Gastroesophageal sphincter (tissue), 4 donors: ENCODE measurements at regions not wholly inside any gene's neighbourhood (a gene's known extent, or its start where the extent isn't known, plus 50 kb on each side); places are given as distances from the start of the nearest gene placed in this dataset.
"Not testable (repeated sequence)": the region's sequence is repeated elsewhere in the genome, so short reads cannot be mapped to it uniquely, and the experiment has no call there.

ENCODE experiments used
- ATAC-seq: fragments of 150-250 bp; one replicate; pipeline ENCODE4 v1.9.1; 2016; ENCODE audit warnings: mild to moderate bottlenecking, moderate library complexity
- H3K27ac ChIP-seq, 4 donors: fragments of 200-600 bp; sonication (generic) in 3 of 4; 1 replicate in 3 of 4; 2 replicates in 1 of 4; pipeline ENCODE4 v1.5.1; 2016 to 2019
- H3K27me3 ChIP-seq: fragments of 200-600 bp; sonication (generic); one replicate; pipeline ENCODE4 v1.5.1; 2019
- H3K36me3 ChIP-seq, 2 donors: fragments of 200-600 bp; sonication (generic); one replicate each; pipeline ENCODE4 v1.5.1; 2019; ENCODE audit warnings: control low read depth in 1 of 2
- H3K4me1 ChIP-seq, 3 donors: fragments of 200-600 bp; sonication (generic); 1 replicate in 2 of 3; 2 replicates in 1 of 3; pipeline ENCODE4 v1.5.1; 2016 to 2019; ENCODE audit warnings: control low read depth in 2 of 3
- H3K4me3 ChIP-seq, 2 donors: fragments of 200-600 bp; sonication (generic); one replicate each; pipeline ENCODE4 v1.5.1; 2019; ENCODE audit warnings: mild to moderate bottlenecking in 1 of 2, moderate library complexity in 1 of 2
- H3K9me3 ChIP-seq, 3 donors: fragments of 200-600 bp; sonication (generic); one replicate each; pipeline ENCODE4 v1.5.1; 2017 to 2019; ENCODE audit warnings: control low read depth in 2 of 3
- EP300 ChIP-seq: sonication (generic); formaldehyde crosslinking; IDR thresholded peaks from one replicate; pipeline ENCODE4 v1.6.1; 2017; ENCODE audit warnings: antibody characterized with exemption, mild to moderate bottlenecking
- POLR2A ChIP-seq, 2 donors: fragments of 450-650 bp; IDR thresholded peaks; one replicate each; pipeline ENCODE4 v1.6.1; 2017; ENCODE audit warnings: antibody characterized with exemption in 2 of 2, mild to moderate bottlenecking in 2 of 2, moderate library complexity in 1 of 2
- POLR2AphosphoS5 ChIP-seq: sonication (generic); formaldehyde crosslinking; IDR thresholded peaks from one replicate; pipeline ENCODE4 v1.6.1; 2017; ENCODE audit warnings: antibody characterized with exemption
- WGBS, 2 donors: methylation state at CpG; one replicate each; pipeline ENCODE4 v1.1.5; 2018; ENCODE audit warnings: low coverage in 1 of 2; 5-methylcytosine and 5-hydroxymethylcytosine counted together
- TF ChIP-seq, protein P1 (sequence below), 4 experiments: fragments of 200-600 bp in 2 of 4; fragments of 450-650 bp in 2 of 4; sonication (generic) in 1 of 4; IDR thresholded peaks; one replicate each; pipeline ENCODE4 v1.5.1; 2017 to 2019; ENCODE audit warnings: antibody characterized with exemption in 4 of 4, mild to moderate bottlenecking in 2 of 4, moderate library complexity in 2 of 4

DNA sequence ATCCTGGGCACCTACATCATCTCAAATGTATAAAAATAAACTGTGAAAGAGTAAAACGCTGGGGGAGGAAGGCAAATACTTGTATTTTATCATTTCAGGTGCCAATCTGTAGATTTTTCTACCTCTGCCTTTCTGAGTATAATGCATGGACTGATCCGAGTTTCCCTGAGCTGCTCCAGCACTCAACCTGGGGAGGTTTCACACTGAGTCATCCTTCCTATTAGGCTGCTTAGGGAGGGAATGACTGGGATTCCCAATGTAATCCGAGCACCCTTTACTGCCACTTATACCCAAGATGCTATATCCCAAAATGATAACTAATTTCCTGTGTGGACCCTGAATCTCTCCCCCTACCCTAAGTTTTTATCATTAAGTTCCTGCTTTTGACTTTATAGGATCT lies 126.6 kb downstream of the HNRNPD start:
- ATAC-seq = no peak
- Histone ChIP-seq H3K27me3 (no peaks in the 10 kb centered on the region), H3K4me3 (no peak overlapping the region), H3K4me1 (no peaks in the 10 kb centered on the region), H3K36me3 (no peaks in the 10 kb centered on the region), H3K27ac (no peak overlapping the region), H3K9me3 (no peaks in the 10 kb centered on the region)
- no peak for TF ChIP-seq POLR2A (IDR thresholded peaks at IDR 0.05)
- no peak for TF ChIP-seq EP300
- no peak for TF ChIP-seq POLR2AphosphoS5
- TF ChIP-seq, protein P1, sequence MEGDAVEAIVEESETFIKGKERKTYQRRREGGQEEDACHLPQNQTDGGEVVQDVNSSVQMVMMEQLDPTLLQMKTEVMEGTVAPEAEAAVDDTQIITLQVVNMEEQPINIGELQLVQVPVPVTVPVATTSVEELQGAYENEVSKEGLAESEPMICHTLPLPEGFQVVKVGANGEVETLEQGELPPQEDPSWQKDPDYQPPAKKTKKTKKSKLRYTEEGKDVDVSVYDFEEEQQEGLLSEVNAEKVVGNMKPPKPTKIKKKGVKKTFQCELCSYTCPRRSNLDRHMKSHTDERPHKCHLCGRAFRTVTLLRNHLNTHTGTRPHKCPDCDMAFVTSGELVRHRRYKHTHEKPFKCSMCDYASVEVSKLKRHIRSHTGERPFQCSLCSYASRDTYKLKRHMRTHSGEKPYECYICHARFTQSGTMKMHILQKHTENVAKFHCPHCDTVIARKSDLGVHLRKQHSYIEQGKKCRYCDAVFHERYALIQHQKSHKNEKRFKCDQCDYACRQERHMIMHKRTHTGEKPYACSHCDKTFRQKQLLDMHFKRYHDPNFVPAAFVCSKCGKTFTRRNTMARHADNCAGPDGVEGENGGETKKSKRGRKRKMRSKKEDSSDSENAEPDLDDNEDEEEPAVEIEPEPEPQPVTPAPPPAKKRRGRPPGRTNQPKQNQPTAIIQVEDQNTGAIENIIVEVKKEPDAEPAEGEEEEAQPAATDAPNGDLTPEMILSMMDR (IDR thresholded peaks at IDR 0.05) = no peak
- WGBS, 2 donors = 30 to 55% methylated on average over 2 to 3 of the region's 3 CpGs

DNA sequence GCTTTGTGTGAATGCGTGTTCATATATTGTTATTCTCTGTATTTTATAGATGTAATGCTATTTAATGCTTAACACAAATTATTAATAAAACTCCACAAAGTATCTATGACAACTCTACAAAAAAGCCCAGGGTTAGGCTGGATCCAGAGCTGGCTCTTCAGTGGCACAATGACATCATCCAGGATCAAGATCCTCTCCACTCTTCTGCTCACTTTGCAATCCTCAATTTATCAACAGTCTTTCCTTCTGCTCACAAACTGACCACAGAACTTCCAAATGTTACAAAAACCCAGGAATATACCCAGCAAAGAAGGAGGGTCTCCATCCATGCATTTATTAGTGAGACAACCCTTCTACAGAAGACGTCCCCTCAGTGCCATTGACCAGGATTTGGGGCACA lies 132.3 kb downstream of the HNRNPD start:
- Histone ChIP-seq H3K4me1 (no peaks in the 10 kb centered on the region), H3K27me3 (no peaks in the 10 kb centered on the region), H3K4me3 (no peak overlapping the region), H3K36me3 (no peaks in the 10 kb centered on the region), H3K9me3 (no peaks in the 10 kb centered on the region), H3K27ac (no peak overlapping the region)
- ATAC-seq = no peak
- TF ChIP-seq, protein P1 (IDR thresholded peaks at IDR 0.05) = no peak
- TF ChIP-seq POLR2AphosphoS5 (no peak), POLR2A (IDR thresholded peaks at IDR 0.05) (no peak), EP300 (no peak)
- 80 to 94% methylated on average over 1 of the region's 2 CpGs for WGBS, 2 donors

DNA sequence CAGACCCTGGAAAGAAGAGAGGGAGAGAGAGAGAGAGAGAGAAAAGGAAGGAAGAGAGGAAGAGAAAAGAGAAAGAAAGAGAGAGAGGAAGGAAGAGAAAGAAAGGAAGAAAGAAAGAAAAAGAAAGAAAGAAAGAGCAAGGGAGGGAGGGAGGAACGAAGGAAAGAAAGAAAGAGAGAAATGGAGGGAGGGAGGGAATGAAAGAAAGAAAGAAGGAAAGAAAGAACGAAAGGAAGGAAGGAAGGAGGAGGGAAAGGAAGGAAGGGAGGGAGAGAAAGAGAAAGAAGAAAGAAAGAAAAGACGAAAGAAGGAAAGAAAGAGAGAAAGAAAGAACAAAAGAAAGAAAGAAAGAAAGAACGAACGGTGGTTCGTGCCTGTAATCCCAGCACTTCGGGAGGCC lies 133.4 kb downstream of the HNRNPD start:
- TF ChIP-seq EP300 (no peak), POLR2AphosphoS5 (no peak), POLR2A (IDR thresholded peaks at IDR 0.05) (no peak)
- TF ChIP-seq, protein P1 (IDR thresholded peaks at IDR 0.05) = no peak
- no peak for ATAC-seq
- H3K4me3 ChIP-seq = no peak overlapping the region
- 88 to 97% methylated on average over 4 to 7 of the region's 7 CpGs for WGBS, 2 donors
- no peaks in the 10 kb centered on the region for H3K36me3 ChIP-seq
- no peaks in the 10 kb centered on the region for H3K4me1 ChIP-seq
- H3K27ac ChIP-seq = no peak overlapping the region
- H3K9me3 ChIP-seq = no peaks in the 10 kb centered on the region
- H3K27me3 ChIP-seq = no peaks in the 10 kb centered on the region

DNA sequence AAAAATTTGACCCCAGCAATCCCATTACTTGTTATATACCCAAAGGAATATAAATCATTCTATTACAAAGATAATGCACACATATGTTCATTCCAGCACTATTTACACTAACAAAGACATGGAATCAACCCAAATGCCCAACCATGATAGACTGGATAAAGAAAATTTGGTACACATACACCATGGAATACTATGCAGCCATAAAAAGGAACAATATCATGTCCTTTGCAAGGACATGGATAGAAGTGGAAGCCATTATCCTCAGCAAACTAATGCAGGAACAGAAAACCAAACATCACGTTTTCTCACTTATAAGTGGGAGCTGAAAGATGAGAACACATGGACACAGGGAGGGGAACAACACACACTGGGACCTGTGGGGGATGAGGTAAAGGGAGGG lies 136.6 kb downstream of the HNRNPD start:
- not testable (repeated sequence) for H3K27me3 ChIP-seq, H3K27ac ChIP-seq, ATAC-seq, H3K9me3 ChIP-seq, H3K4me3 ChIP-seq, H3K4me1 ChIP-seq, H3K36me3 ChIP-seq
- 100% methylated on average over 1 of the region's 1 CpG for WGBS, 2 donors

DNA sequence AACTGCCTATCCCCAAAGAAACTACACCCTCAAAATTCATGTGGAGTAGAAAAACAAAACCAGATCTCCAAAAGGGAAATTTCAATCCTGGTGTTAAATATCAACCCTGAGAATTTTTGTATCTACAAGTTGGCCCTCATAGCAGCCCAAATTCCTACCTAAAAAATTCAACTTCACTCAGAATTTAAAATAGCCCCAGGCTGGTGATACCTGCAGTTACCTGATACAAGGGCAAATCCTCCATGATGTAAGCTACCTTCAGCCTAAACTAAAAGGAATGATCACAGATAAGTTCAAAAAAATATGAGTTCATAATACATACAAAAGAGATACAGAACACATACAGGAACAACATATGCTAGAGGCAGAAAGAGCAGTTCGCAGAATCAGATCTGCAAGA lies 138.4 kb downstream of the HNRNPD start:
- TF ChIP-seq EP300 (no peak), POLR2A (IDR thresholded peaks at IDR 0.05) (no peak), POLR2AphosphoS5 (no peak)
- TF ChIP-seq, protein P1 (IDR thresholded peaks at IDR 0.05) = no peak
- Histone ChIP-seq H3K36me3 (no peaks in the 10 kb centered on the region), H3K27ac (no peak overlapping the region), H3K9me3 (no peaks in the 10 kb centered on the region), H3K4me1 (no peaks in the 10 kb centered on the region), H3K27me3 (no peaks in the 10 kb centered on the region), H3K4me3 (no peak overlapping the region)
- no peak for ATAC-seq
- no CpG with 5 or more reads among the region's 1 CpG for WGBS, 2 donors

DNA sequence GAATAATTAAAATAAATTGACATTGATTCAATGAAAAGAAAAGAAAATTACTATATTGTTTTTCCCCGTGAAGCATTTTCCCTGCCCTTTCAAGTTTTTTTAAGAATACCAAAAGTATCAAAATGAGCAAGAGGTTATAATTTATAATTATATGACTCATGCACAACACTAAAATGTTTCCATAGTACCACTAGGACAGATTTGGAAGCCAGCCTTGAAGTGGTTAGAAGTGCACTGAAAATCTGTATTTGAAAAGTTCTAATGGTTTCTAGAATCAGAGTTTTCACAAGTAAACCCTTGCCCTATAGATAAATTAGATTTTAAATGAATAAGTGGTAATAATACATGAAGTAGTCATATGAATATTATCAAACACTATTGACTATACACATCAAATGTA lies 140.9 kb downstream of the HNRNPD start:
- ATAC-seq = no peak
- Histone ChIP-seq H3K27me3 (no peaks in the 10 kb centered on the region), H3K4me1 (no peaks in the 10 kb centered on the region), H3K27ac (no peak overlapping the region), H3K9me3 (no peaks in the 10 kb centered on the region), H3K36me3 (no peaks in the 10 kb centered on the region), H3K4me3 (no peak overlapping the region)
- 41 to 42% methylated on average over 1 of the region's 1 CpG for WGBS, 2 donors
- TF ChIP-seq POLR2A (IDR thresholded peaks at IDR 0.05) (no peak), POLR2AphosphoS5 (no peak), EP300 (no peak)
- TF ChIP-seq, protein P1 (IDR thresholded peaks at IDR 0.05) = no peak
